AG04450 (cell line): ENCODE measurements at regions not wholly inside any gene's neighbourhood (a gene's known extent, or its start where the extent isn't known, plus 50 kb on each side); places are given as distances from the start of the nearest gene placed in this dataset.
"Not testable (repeated sequence)": the region's sequence is repeated elsewhere in the genome, so short reads cannot be mapped to it uniquely, and the experiment has no call there.

Experiments
- CTCF ChIA-PET: fragments of 300-600, 350-600 bp; formaldehyde crosslinking; extraction: SDS; loops from one replicate; lab custom pipeline; 2022; ENCODE audit warnings: antibody characterized with exemption, inconsistent platforms; lab: Charles Lee
- POLR2A ChIA-PET: fragments of 350-600 bp; formaldehyde crosslinking; extraction: SDS; loops from one replicate; lab custom pipeline; 2021; ENCODE audit warnings: antibody characterized with exemption, inconsistent platforms; lab: Yijun Ruan, JAX
- DNase-seq: peaks from one replicate; pipeline ENCODE4 v3.0.0-alpha.2; 2011; ENCODE audit warnings: low read depth, low spot score
- H3K27ac ChIP-seq: one replicate; pipeline ENCODE4 v1.5.1; 2012; ENCODE audit warnings: low read depth, low read length, control low read depth
- H3K27me3 ChIP-seq: one replicate; pipeline ENCODE4 v1.6.0; 2012; ENCODE audit warnings: low read length; ENCODE audit not compliant: control insufficient read depth, insufficient read depth
- H3K4me3 ChIP-seq: 2 replicates; pipeline ENCODE4 v1.5.1; 2011; ENCODE audit warnings: mild to moderate bottlenecking, low read depth, low read length, control low read depth
- H3K9me3 ChIP-seq: 2 replicates; pipeline ENCODE4 v1.5.1; 2012; ENCODE audit warnings: low read length; ENCODE audit not compliant: control insufficient read depth, insufficient read depth
- CTCF ChIP-seq: IDR thresholded peaks from 2 replicates; pipeline ENCODE4 v1.5.1; 2011; ENCODE audit warnings: low read depth, low read length, control low read depth, inconsistent platforms

GRCh38 chr4:62513306-62513705, 1313.2 kb downstream of the ADGRL3 start:
- POLR2A ChIA-PET: no interaction called here
- H3K4me3 ChIP-seq: no peak overlapping the region
- CTCF ChIA-PET: no interaction called here
- no peak for DNase-seq
- no peak overlapping the region for H3K27ac ChIP-seq
- H3K9me3 ChIP-seq: peaks cover 8% of the 10 kb centered on the region
- H3K27me3 ChIP-seq: no peaks in the 10 kb centered on the region
- no peak for TF ChIP-seq CTCF

GRCh38 chr4:62512271-62512670, 1312.1 kb downstream of the ADGRL3 start:
- H3K9me3 ChIP-seq: peaks cover 8% of the 10 kb centered on the region
- no peak for DNase-seq
- ChIA-PET POLR2A (no interaction called here), CTCF (no interaction called here)
- no peak overlapping the region for H3K4me3 ChIP-seq
- H3K27ac ChIP-seq: no peak overlapping the region
- H3K27me3 ChIP-seq: no peaks in the 10 kb centered on the region
- TF ChIP-seq CTCF: no peak

- peaks cover 11% of the 10 kb centered on the region for H3K9me3 ChIP-seq
- no peak overlapping the region for H3K4me3 ChIP-seq
- DNase-seq: no peak
- ChIA-PET CTCF (no interaction called here), POLR2A (no interaction called here)
- no peak overlapping the region for H3K27ac ChIP-seq
- no peak for TF ChIP-seq CTCF
- no peaks in the 10 kb centered on the region for H3K27me3 ChIP-seq
Measured at GRCh38 chr4:62510228-62510627, 1310.1 kb downstream of the ADGRL3 start.

- no peak for DNase-seq
- no peaks in the 10 kb centered on the region for H3K27me3 ChIP-seq
- POLR2A ChIA-PET: no interaction called here
- no peak overlapping the region for H3K27ac ChIP-seq
- CTCF ChIA-PET: no interaction called here
- no peak overlapping the region for H3K4me3 ChIP-seq
- no peak for TF ChIP-seq CTCF
- peaks cover 3% of the 10 kb centered on the region; the same call in 1 of the 2 replicates for H3K9me3 ChIP-seq
Measured at GRCh38 chr4:62500296-62500695, 1300.2 kb downstream of the ADGRL3 start.

- TF ChIP-seq CTCF: no peak
- Histone ChIP-seq H3K27me3 (no peaks in the 10 kb centered on the region), H3K27ac (no peak overlapping the region), H3K9me3 (peaks cover 18% of the 10 kb centered on the region), H3K4me3 (no peak overlapping the region)
- CTCF ChIA-PET: no interaction called here
- DNase-seq: no peak
- POLR2A ChIA-PET: no interaction called here
Measured at GRCh38 chr4:62495032-62495431, 1294.9 kb downstream of the ADGRL3 start.

GRCh38 chr4:62491756-62492155, 1291.6 kb downstream of the ADGRL3 start:
- H3K27ac ChIP-seq, POLR2A ChIA-PET, H3K4me3 ChIP-seq, CTCF ChIA-PET, H3K27me3 ChIP-seq, DNase-seq: not testable (repeated sequence)
- peaks cover 25% of the 10 kb centered on the region for H3K9me3 ChIP-seq
